SK-N-SH (cell line): ENCODE measurements at regions not wholly inside any gene's neighbourhood (a gene's known extent, or its start where the extent isn't known, plus 50 kb on each side); places are given as distances from the start of the nearest gene placed in this dataset.

Experiments
- CHD2 ChIP-seq: fragments of 150-350 bp; IDR thresholded peaks from 2 replicates; pipeline ENCODE4 v1.6.1; 2018; ENCODE audit warnings: low read length; ENCODE audit not compliant: partially characterized antibody
- EP300 ChIP-seq, 2 experiments: IDR thresholded peaks; 2 replicates each; pipeline versions ENCODE4 v1.4.0 to v1.6.1; 2012; ENCODE audit warnings: borderline replicate concordance in 1 of 2, low read depth in 1 of 2, low read length in 1 of 2
- FOXM1 ChIP-seq: IDR thresholded peaks from 2 replicates; pipeline ENCODE4 v1.4.0; 2012; ENCODE audit warnings: low read depth, mild to moderate bottlenecking
- MXI1 ChIP-seq: IDR thresholded peaks from 2 replicates; pipeline ENCODE4 v1.6.1; 2012; ENCODE audit warnings: mild to moderate bottlenecking, low read depth, low read length, improper control_type of control experiment
- RFX5 ChIP-seq: IDR thresholded peaks from 2 replicates; pipeline ENCODE4 v1.6.1; 2012; ENCODE audit warnings: mild to moderate bottlenecking, improper control_type of control experiment, low read length
- SMC3 ChIP-seq: IDR thresholded peaks from 2 replicates; pipeline ENCODE4 v1.6.1; 2012; ENCODE audit warnings: low read depth, low read length, improper control_type of control experiment
- TEAD4 ChIP-seq: IDR thresholded peaks from 2 replicates; pipeline ENCODE4 v1.4.0; 2012; ENCODE audit warnings: mild to moderate bottlenecking, borderline replicate concordance; ENCODE audit not compliant: insufficient read depth
- TF ChIP-seq, protein P1 (sequence below): fragments of 200-600 bp; sonication (generic); IDR thresholded peaks from 2 replicates; pipeline ENCODE4 v1.6.1; 2017; ENCODE audit warnings: antibody characterized with exemption, mild to moderate bottlenecking, moderate library complexity
- TF ChIP-seq, protein P2 (sequence below): IDR thresholded peaks from 2 replicates; pipeline ENCODE4 v1.4.0; 2012; ENCODE audit warnings: low read depth
- TF ChIP-seq, protein P3 (sequence below): fragments of 150-350 bp; IDR thresholded peaks from 2 replicates; pipeline ENCODE4 v1.6.1; 2016; ENCODE audit warnings: mild to moderate bottlenecking, low read depth, low read length

DNA sequence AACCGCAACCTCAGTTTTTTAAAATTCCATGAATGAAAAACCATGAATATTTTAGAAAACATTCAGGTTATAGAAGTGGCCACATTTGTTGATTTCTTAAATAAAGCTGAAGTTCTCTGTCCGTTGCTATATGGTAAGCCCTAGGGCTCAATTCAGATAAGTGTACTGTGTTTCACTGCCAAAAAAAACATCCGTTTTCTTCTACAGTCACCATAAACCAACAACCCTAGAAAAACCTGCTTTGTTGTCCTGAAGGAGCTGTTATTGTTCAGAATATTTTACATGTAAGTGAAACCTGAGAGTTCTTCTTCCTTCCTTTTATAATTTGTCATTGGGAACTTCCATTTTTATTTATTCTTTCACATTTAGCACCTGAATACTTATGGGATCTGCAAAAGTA, 274.1 kb downstream of the TFAP2A start:
- TF ChIP-seq, protein P1, sequence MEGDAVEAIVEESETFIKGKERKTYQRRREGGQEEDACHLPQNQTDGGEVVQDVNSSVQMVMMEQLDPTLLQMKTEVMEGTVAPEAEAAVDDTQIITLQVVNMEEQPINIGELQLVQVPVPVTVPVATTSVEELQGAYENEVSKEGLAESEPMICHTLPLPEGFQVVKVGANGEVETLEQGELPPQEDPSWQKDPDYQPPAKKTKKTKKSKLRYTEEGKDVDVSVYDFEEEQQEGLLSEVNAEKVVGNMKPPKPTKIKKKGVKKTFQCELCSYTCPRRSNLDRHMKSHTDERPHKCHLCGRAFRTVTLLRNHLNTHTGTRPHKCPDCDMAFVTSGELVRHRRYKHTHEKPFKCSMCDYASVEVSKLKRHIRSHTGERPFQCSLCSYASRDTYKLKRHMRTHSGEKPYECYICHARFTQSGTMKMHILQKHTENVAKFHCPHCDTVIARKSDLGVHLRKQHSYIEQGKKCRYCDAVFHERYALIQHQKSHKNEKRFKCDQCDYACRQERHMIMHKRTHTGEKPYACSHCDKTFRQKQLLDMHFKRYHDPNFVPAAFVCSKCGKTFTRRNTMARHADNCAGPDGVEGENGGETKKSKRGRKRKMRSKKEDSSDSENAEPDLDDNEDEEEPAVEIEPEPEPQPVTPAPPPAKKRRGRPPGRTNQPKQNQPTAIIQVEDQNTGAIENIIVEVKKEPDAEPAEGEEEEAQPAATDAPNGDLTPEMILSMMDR = no peak
- TF ChIP-seq FOXM1 = no peak
- no peak for TF ChIP-seq EP300 (IDR thresholded peaks at IDR 0.05; ENCODE audit: borderline replicate concordance in 1 of 2, low read depth in 1 of 2, low read length in 1 of 2)
- TF ChIP-seq RFX5 = no peak
- TF ChIP-seq SMC3 = no peak
- TF ChIP-seq TEAD4 = no peak
- TF ChIP-seq, protein P2, sequence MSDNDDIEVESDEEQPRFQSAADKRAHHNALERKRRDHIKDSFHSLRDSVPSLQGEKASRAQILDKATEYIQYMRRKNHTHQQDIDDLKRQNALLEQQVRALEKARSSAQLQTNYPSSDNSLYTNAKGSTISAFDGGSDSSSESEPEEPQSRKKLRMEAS = no peak
- TF ChIP-seq CHD2 = no peak
- TF ChIP-seq, protein P3, sequence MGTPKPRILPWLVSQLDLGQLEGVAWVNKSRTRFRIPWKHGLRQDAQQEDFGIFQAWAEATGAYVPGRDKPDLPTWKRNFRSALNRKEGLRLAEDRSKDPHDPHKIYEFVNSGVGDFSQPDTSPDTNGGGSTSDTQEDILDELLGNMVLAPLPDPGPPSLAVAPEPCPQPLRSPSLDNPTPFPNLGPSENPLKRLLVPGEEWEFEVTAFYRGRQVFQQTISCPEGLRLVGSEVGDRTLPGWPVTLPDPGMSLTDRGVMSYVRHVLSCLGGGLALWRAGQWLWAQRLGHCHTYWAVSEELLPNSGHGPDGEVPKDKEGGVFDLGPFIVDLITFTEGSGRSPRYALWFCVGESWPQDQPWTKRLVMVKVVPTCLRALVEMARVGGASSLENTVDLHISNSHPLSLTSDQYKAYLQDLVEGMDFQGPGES = no peak
- TF ChIP-seq MXI1 = no peak
